ENCODE measurements at regions not wholly inside any gene's neighbourhood (a gene's known extent, or its start where the extent isn't known, plus 50 kb on each side); places are given as distances from the start of the nearest gene placed in this dataset.

DNA sequence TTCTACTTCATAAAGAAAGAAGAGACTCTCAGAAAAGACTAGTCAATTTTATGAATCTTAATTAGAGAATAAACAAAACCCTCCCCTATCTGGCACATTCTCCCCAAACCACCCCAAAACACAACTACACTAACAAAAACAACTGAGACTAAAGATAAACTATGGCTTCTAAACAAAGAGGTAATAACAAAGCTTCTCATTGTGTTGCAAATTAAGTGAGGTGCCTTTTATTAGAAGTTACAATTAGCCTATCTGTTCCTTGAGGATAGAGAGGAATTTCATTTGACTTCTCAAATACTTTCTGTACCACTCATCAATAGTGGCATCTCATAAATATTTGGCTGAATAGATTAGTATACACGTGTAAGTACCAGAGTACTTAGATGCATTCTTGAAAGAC is 1196.2 kb downstream of the PCDH9 start:
- no peaks in the 10 kb centered on the region for H3K36me3 ChIP-seq (replicated peaks; ENCODE audit: low read depth, low read length)
- no peak overlapping the region for H3K4me3 ChIP-seq (ENCODE audit: low read length)
- peak overlapping the region; percentile 5; the same call in 1 of the 2 replicates for H2AFZ ChIP-seq (ENCODE audit: low read depth, low read length)
- 0 out of 2 replicates have a peak, but pooled peaks cover 4% of the 10 kb centered on the region for H3K9me3 ChIP-seq (ENCODE audit: insufficient read depth, low read length)
- H3K9ac ChIP-seq (ENCODE audit: low read length) = no peak overlapping the region
- no peaks in the 10 kb centered on the region for H3K79me2 ChIP-seq (ENCODE audit: low read length)
- H4K20me1 ChIP-seq (ENCODE audit: insufficient read depth, low read length) = no peaks in the 10 kb centered on the region
- no peak overlapping the region for H3K27ac ChIP-seq (ENCODE audit: low read length)
- no peak overlapping the region for H3K4me2 ChIP-seq (ENCODE audit: low read length)
- no peak for TF ChIP-seq EZH2phosphoT487 (IDR thresholded peaks at IDR 0.05; ENCODE audit: low read depth)
- TF ChIP-seq, protein P1, sequence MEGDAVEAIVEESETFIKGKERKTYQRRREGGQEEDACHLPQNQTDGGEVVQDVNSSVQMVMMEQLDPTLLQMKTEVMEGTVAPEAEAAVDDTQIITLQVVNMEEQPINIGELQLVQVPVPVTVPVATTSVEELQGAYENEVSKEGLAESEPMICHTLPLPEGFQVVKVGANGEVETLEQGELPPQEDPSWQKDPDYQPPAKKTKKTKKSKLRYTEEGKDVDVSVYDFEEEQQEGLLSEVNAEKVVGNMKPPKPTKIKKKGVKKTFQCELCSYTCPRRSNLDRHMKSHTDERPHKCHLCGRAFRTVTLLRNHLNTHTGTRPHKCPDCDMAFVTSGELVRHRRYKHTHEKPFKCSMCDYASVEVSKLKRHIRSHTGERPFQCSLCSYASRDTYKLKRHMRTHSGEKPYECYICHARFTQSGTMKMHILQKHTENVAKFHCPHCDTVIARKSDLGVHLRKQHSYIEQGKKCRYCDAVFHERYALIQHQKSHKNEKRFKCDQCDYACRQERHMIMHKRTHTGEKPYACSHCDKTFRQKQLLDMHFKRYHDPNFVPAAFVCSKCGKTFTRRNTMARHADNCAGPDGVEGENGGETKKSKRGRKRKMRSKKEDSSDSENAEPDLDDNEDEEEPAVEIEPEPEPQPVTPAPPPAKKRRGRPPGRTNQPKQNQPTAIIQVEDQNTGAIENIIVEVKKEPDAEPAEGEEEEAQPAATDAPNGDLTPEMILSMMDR (IDR thresholded peaks at IDR 0.05; ENCODE audit: low read depth, low read length) = no peak
- 0 out of 2 replicates have a peak, but pooled peaks cover 11% of the 10 kb centered on the region for H3K4me1 ChIP-seq (ENCODE audit: low read length)
- H3K27me3 ChIP-seq (ENCODE audit: low read depth, low read length) = no peaks in the 10 kb centered on the region

DNA sequence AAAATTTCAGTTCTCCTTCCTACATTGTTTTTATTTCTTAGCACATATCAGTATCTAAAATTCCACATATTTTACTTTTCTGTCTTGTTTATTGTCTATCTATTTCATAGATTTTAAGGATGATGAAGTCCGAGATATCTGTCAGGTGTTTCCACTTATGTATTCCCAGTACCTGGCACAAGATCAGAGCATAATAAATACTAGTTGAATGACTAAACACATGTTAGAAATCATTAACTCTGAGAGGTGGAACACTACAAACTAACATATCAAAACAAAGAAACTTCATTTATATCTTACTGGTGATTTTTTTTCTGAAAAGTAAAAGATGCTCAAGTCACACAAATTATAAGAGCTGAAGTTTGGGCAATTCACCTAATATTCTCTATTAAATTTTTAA is 1208.3 kb downstream of the PCDH9 start:
- Histone ChIP-seq H3K4me3 (ENCODE audit: low read length) (no peak overlapping the region), H3K36me3 (replicated peaks; ENCODE audit: low read depth, low read length) (no peaks in the 10 kb centered on the region), H4K20me1 (ENCODE audit: insufficient read depth, low read length) (no peaks in the 10 kb centered on the region), H3K9ac (ENCODE audit: low read length) (no peak overlapping the region), H3K27me3 (ENCODE audit: low read depth, low read length) (no peaks in the 10 kb centered on the region), H3K4me2 (ENCODE audit: low read length) (no peak overlapping the region), H3K79me2 (ENCODE audit: low read length) (no peaks in the 10 kb centered on the region), H3K4me1 (ENCODE audit: low read length) (no peaks in the 10 kb centered on the region), H3K9me3 (ENCODE audit: insufficient read depth, low read length) (0 out of 2 replicates have a peak, but pooled peaks cover 4% of the 10 kb centered on the region), H2AFZ (ENCODE audit: low read depth, low read length) (no peak overlapping the region), H3K27ac (ENCODE audit: low read length) (no peak overlapping the region)
- no peak for TF ChIP-seq EZH2phosphoT487 (IDR thresholded peaks at IDR 0.05; ENCODE audit: low read depth)
- TF ChIP-seq, protein P1 (IDR thresholded peaks at IDR 0.05; ENCODE audit: low read depth, low read length) = no peak

DNA sequence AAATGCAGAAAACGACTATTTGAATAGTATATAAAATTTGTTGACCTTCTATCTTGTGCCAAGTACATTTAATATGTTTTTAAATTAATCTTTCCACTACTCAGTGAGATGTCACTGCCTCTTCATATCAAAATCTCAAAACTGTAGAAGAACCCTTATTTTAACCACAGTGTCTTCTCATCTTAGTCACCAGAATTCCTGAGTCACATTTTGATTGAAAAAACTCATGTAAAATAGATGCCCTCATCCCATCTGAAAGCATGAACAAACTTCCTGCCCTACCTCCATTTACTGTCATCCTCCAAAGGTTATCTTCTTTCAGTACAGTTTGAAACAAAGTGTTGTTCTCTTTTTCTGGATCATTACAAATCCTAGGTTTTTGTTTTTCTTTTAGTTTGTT is 1215.4 kb downstream of the PCDH9 start:
- TF ChIP-seq, protein P1 (IDR thresholded peaks at IDR 0.05; ENCODE audit: low read depth, low read length) = no peak
- no peak for TF ChIP-seq EZH2phosphoT487 (IDR thresholded peaks at IDR 0.05; ENCODE audit: low read depth)
- H2AFZ ChIP-seq (ENCODE audit: low read depth, low read length) = no peak overlapping the region
- H3K27me3 ChIP-seq (ENCODE audit: low read depth, low read length) = no peaks in the 10 kb centered on the region
- H3K9me3 ChIP-seq (ENCODE audit: insufficient read depth, low read length) = 0 out of 2 replicates have a peak, but pooled peaks cover 4% of the 10 kb centered on the region
- H3K27ac ChIP-seq (ENCODE audit: low read length) = no peak overlapping the region
- no peak overlapping the region for H3K4me2 ChIP-seq (ENCODE audit: low read length)
- H3K9ac ChIP-seq (ENCODE audit: low read length) = no peak overlapping the region
- peaks cover 13% of the 10 kb centered on the region for H3K4me1 ChIP-seq (ENCODE audit: low read length)
- H4K20me1 ChIP-seq (ENCODE audit: insufficient read depth, low read length) = no peaks in the 10 kb centered on the region
- peaks cover 3% of the 10 kb centered on the region for H3K36me3 ChIP-seq (replicated peaks; ENCODE audit: low read depth, low read length)
- no peak overlapping the region for H3K4me3 ChIP-seq (ENCODE audit: low read length)
- H3K79me2 ChIP-seq (ENCODE audit: low read length) = no peaks in the 10 kb centered on the region

DNA sequence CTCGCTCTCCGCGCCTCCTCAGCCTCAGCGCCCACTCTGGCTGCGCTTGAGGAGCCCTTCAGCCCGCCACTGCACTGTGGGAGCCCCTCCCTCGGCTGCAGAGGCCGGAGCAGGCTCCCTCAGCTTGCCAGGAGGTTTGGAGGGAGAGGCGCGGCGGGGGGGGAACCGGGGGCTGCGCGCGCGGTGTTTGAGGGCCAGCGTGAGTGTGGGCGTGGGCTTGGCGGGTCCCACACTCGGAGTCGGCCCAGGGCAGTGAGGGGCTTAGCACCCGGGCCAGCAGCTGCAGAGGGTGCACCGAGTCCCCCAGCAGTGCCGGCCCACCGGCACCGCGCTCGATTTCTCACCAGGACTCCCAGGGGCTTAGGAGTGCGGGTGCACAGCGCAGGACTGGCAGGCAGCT is 1220.9 kb downstream of the PCDH9 start:
- Histone ChIP-seq H3K9ac (ENCODE audit: low read length) (no peak overlapping the region), H3K4me1 (ENCODE audit: low read length) (peaks cover 4% of the 10 kb centered on the region; the same call in 1 of the 2 replicates), H3K4me3 (ENCODE audit: low read length) (no peak overlapping the region), H4K20me1 (ENCODE audit: insufficient read depth, low read length) (no peaks in the 10 kb centered on the region), H3K36me3 (replicated peaks; ENCODE audit: low read depth, low read length) (peaks cover 3% of the 10 kb centered on the region), H3K27me3 (ENCODE audit: low read depth, low read length) (no peaks in the 10 kb centered on the region), H2AFZ (ENCODE audit: low read depth, low read length) (no peak overlapping the region), H3K27ac (ENCODE audit: low read length) (no peak overlapping the region), H3K79me2 (ENCODE audit: low read length) (no peaks in the 10 kb centered on the region), H3K9me3 (ENCODE audit: insufficient read depth, low read length) (no peaks in the 10 kb centered on the region; the same call in 1 of the 2 replicates), H3K4me2 (ENCODE audit: low read length) (no peak overlapping the region)
- TF ChIP-seq, protein P1 (IDR thresholded peaks at IDR 0.05; ENCODE audit: low read depth, low read length) = no peak
- TF ChIP-seq EZH2phosphoT487 (IDR thresholded peaks at IDR 0.05; ENCODE audit: low read depth) = no peak
